ENCODE measurements at regions not wholly inside any gene's neighbourhood (a gene's known extent, or its start where the extent isn't known, plus 50 kb on each side); places are given as distances from the start of the nearest gene placed in this dataset.

- no peak for TF ChIP-seq CTCF (IDR thresholded peaks at IDR 0.05)
- DNase-seq (ENCODE audit: low spot score), result no peak
- no peak overlapping the region for H3K27ac ChIP-seq
- no peak overlapping the region for H3K4me3 ChIP-seq
These were observed 593.1 kb upstream of the CHAC2 start for GRCh38 chr2:53174539-53174938.

DNA sequence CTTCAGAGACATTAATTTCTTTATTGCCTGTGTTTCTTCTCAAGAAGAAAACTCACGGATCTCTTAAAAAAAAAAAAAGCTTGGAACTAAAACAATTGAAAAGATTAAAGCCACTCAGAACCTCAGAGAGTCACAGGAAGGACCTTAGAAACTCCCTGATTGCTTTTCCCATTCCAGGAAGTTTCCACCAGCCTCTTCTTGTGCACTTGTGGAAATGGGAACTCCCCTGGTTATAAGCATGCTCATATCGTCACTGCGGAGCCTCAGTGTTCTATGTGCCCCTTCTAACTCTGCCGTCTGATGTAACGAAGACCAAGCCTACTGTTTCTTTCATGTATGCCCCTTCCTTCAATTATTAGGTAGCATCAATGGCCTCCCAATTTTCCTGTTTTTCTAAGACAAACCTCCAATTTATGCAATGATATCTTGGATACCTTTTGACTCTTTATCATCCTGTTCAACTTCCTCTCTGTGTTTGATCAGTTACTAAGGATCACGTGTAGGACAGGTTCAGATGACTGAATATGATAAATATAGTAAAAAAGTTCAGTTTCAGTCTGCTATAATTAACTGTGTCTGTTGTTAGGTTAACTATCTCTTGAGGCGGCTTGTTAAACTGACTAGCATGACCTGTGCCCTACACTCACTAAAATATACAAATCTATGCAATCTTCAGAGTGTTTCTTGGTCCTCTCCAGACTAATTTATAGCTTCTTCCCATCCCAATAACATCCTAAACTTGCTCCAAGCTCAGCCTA, 593.7 kb upstream of the CHAC2 start:
- no peak for TF ChIP-seq CTCF (IDR thresholded peaks at IDR 0.05)
- Histone ChIP-seq H3K4me3 (no peak overlapping the region), H3K27ac (no peak overlapping the region)
- DNase-seq (ENCODE audit: low spot score), result no peak

DNA sequence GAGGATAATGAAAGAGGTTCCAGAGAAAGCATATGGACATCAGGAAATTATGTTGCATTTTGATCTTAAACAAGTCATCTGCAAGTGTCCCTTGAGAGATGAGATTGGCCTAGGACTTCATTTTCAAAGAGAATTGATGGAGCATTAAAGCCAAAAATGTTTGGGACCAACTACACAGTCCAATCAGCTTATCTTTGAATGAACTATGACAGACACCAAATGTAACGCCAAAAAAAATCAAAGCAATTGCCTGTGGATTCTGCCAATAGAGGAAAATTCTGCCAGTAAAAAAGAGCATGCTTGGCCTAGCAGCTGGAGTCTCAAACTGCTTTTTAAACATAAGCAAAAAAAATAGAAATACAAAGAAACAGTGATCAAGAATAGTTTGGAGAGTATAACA, 594.5 kb upstream of the CHAC2 start:
- no peak for DNase-seq (ENCODE audit: low spot score)
- Histone ChIP-seq H3K27ac (no peak overlapping the region), H3K4me3 (no peak overlapping the region)
- TF ChIP-seq CTCF (IDR thresholded peaks at IDR 0.05), result no peak

GRCh38 chr2:53170466-53170865, 597.1 kb upstream of the CHAC2 start:
- TF ChIP-seq CTCF (IDR thresholded peaks at IDR 0.05), result no peak
- no peak overlapping the region for H3K27ac ChIP-seq
- H3K4me3 ChIP-seq, result no peak overlapping the region
- no peak for DNase-seq (ENCODE audit: low spot score)

- Histone ChIP-seq H3K27ac (no peak overlapping the region), H3K4me3 (no peak overlapping the region)
- DNase-seq (ENCODE audit: low spot score), result no peak
- TF ChIP-seq CTCF (IDR thresholded peaks at IDR 0.05), result no peak
These were observed 600.4 kb upstream of the CHAC2 start for GRCh38 chr2:53167227-53167626.

- TF ChIP-seq CTCF (IDR thresholded peaks at IDR 0.05), result no peak
- no peak for DNase-seq (ENCODE audit: low spot score)
- H3K4me3 ChIP-seq, result no peak overlapping the region
- H3K27ac ChIP-seq, result no peak overlapping the region
These were observed 617.5 kb upstream of the CHAC2 start for GRCh38 chr2:53150146-53150545.

GRCh38 chr2:53148221-53148620, 619.4 kb upstream of the CHAC2 start:
- Histone ChIP-seq H3K4me3 (no peak overlapping the region), H3K27ac (no peak overlapping the region)
- no peak for TF ChIP-seq CTCF (IDR thresholded peaks at IDR 0.05)
- no peak for DNase-seq (ENCODE audit: low spot score)
